HCT116 (cell line): ENCODE measurements at regions not wholly inside any gene's neighbourhood (a gene's known extent, or its start where the extent isn't known, plus 50 kb on each side); places are given as distances from the start of the nearest gene placed in this dataset.

ENCODE experiments used
- ATAC-seq: fragments of 200-7000 bp; cut with Tn5 transposase; 2 replicates; pipeline ENCODE4 v1.9.1; 2020; ENCODE audit warnings: mild to moderate bottlenecking, moderate library complexity
- BruUV-seq: library from RNA; stranded (reverse); fragments of 400-500 nt; replicated peaks from 2 replicates; lab custom pipeline; 2021; lab: Mats Ljungman, UMichigan
- CTCF ChIA-PET: fragments of 300-600 bp; sonication (Branson Sonifier 250); formaldehyde crosslinking; loops from one replicate; lab custom pipeline; 2021; ENCODE audit warnings: antibody characterized with exemption; lab: Charles Lee
- POLR2A ChIA-PET: fragments of 300-600, 350-600 bp; sonication (Branson Sonifier 250); formaldehyde crosslinking; loops from one replicate; lab custom pipeline; 2021; ENCODE audit warnings: antibody characterized with exemption; lab: Charles Lee
- RAD21 ChIA-PET, 2 experiments: fragments of 300-600 bp; sonication (Branson Sonifier 250); formaldehyde crosslinking; loops; one replicate each; lab custom pipeline; 2023; ENCODE audit warnings: low total read pairs in 2 of 2; ENCODE audit not compliant: uncharacterized antibody in 2 of 2, unreplicated experiment in 2 of 2, low non-redundant PET in 1 of 2; lab: Charles Lee
- DNase-seq: peaks from one replicate; pipeline ENCODE4 v3.0.0-alpha.2; 2010; ENCODE audit warnings: low read depth, low spot score
- H2AFZ ChIP-seq: fragments of 200-600 bp; shearing (Covaris generic), sonication (generic); 2 replicates; pipeline ENCODE4 v1.6.1; 2017; ENCODE audit warnings: low read depth, mixed run types, mixed read lengths, antibody characterized with exemption, low read length; ENCODE audit not compliant: poor library complexity, severe bottlenecking
- H3K27ac ChIP-seq: 2 replicates; pipeline ENCODE4 v1.5.1; 2012; ENCODE audit warnings: low read depth, low read length
- H3K27me3 ChIP-seq: fragments of 200-600 bp; sonication (generic); 2 replicates; pipeline ENCODE4 v1.6.1; 2016; ENCODE audit warnings: mixed run types, low read length, mixed read lengths; ENCODE audit not compliant: insufficient read depth
- H3K36me3 ChIP-seq, 2 experiments: fragments of 200-500 bp in 1 of 2; fragments of 200-600 bp in 1 of 2; sonication (Bioruptor generic) in 1 of 2; sonication (generic) in 1 of 2; 2 replicates each; pipeline versions ENCODE4 v1.5.1 to v1.6.1; 2014 to 2016; ENCODE audit warnings: low read length in 2 of 2, inconsistent platforms in 1 of 2, mixed read lengths in 1 of 2, mixed run types in 1 of 2; ENCODE audit not compliant: insufficient read depth in 2 of 2, control insufficient read depth in 1 of 2
- H3K4me1 ChIP-seq, 2 experiments: fragments of 200-600 bp in 1 of 2; sonication (generic) in 1 of 2; 2 replicates each; pipeline versions ENCODE4 v1.5.1 to v1.6.1; 2012 to 2017; ENCODE audit warnings: low read length in 2 of 2, inconsistent platforms in 1 of 2, mild to moderate bottlenecking in 1 of 2, mixed read lengths in 1 of 2, mixed run types in 1 of 2, moderate library complexity in 1 of 2; ENCODE audit not compliant: insufficient read depth in 2 of 2, control insufficient read depth in 1 of 2
- H3K4me2 ChIP-seq: fragments of 200-600 bp; sonication (generic); 2 replicates; pipeline ENCODE4 v1.6.1; 2017; ENCODE audit warnings: mixed run types, low read length, mixed read lengths
- H3K4me3 ChIP-seq, 2 experiments: fragments of 200-600 bp in 1 of 2; sonication (generic) in 1 of 2; replicated peaks in 1 of 2; 2 replicates each; pipeline ENCODE4 v1.5.1; 2011 to 2016; ENCODE audit warnings: low read length in 2 of 2, control low read depth in 1 of 2, low read depth in 1 of 2, mild to moderate bottlenecking in 1 of 2, mixed read lengths in 1 of 2, mixed run types in 1 of 2
- H3K79me2 ChIP-seq: fragments of 200-600 bp; sonication (generic); 2 replicates; pipeline ENCODE4 v1.6.1; 2017; ENCODE audit warnings: mild to moderate bottlenecking, mixed run types, low read length, moderate library complexity, mixed read lengths; ENCODE audit not compliant: insufficient read depth
- H3K9ac ChIP-seq: fragments of 200-600 bp; sonication (generic); 2 replicates; pipeline ENCODE4 v1.6.1; 2016; ENCODE audit warnings: low read length, mixed read lengths
- H3K9me2 ChIP-seq: fragments of 200-600 bp; sonication (generic), shearing (Covaris generic); 2 replicates; pipeline ENCODE4 v1.6.1; 2017; ENCODE audit warnings: mixed run types, mild to moderate bottlenecking, moderate library complexity; ENCODE audit not compliant: insufficient read depth
- H3K9me3 ChIP-seq, 2 experiments: fragments of 200-500 bp in 1 of 2; fragments of 200-600 bp in 1 of 2; sonication (Bioruptor generic) in 1 of 2; sonication (generic) in 1 of 2; 2 replicates each; pipeline ENCODE4 v1.6.1; 2014 to 2017; ENCODE audit warnings: low read length in 2 of 2, mixed read lengths in 2 of 2, inconsistent platforms in 1 of 2, low read depth in 1 of 2, mild to moderate bottlenecking in 1 of 2, mixed run types in 1 of 2, moderate library complexity in 1 of 2; ENCODE audit not compliant: control insufficient read depth in 1 of 2, insufficient read depth in 1 of 2
- H4K20me1 ChIP-seq: fragments of 200-600 bp; sonication (generic), shearing (Covaris generic); 2 replicates; pipeline ENCODE4 v1.6.1; 2017; ENCODE audit warnings: mixed run types, mild to moderate bottlenecking, moderate library complexity; ENCODE audit not compliant: insufficient read depth
- ATF3 ChIP-seq: IDR thresholded peaks from 2 replicates; pipeline ENCODE4 v1.6.1; 2012
- CTCF ChIP-seq, 3 experiments: fragments of 200-600 bp in 1 of 3; sonication (generic) in 1 of 3; IDR thresholded peaks in 2 of 3; conservative IDR thresholded peaks in 1 of 3; 2 replicates each; pipeline ENCODE4 v1.5.1; 2012 to 2017; ENCODE audit warnings: low read depth in 2 of 3, low read length in 2 of 3, antibody characterized with exemption in 1 of 3, borderline replicate concordance in 1 of 3, control low read depth in 1 of 3, mild to moderate bottlenecking in 1 of 3, mixed read lengths in 1 of 3, mixed run types in 1 of 3, moderate library complexity in 1 of 3; ENCODE audit not compliant: insufficient read depth in 1 of 3
- ELF1 ChIP-seq: IDR thresholded peaks from 2 replicates; pipeline ENCODE4 v1.6.1; 2012; ENCODE audit warnings: low read depth, borderline replicate concordance
- EZH2phosphoT487 ChIP-seq: fragments of 200-600 bp; IDR thresholded peaks from 2 replicates; pipeline ENCODE4 v1.6.1; 2018; ENCODE audit warnings: antibody characterized with exemption, borderline replicate concordance
- JUND ChIP-seq: IDR thresholded peaks from 2 replicates; pipeline ENCODE4 v1.6.1; 2012
- RAD21 ChIP-seq: IDR thresholded peaks from 2 replicates; pipeline ENCODE4 v1.6.1; 2012; ENCODE audit warnings: low read depth, mild to moderate bottlenecking
- REST ChIP-seq: IDR thresholded peaks from 2 replicates; pipeline ENCODE4 v1.6.1; 2012; ENCODE audit warnings: low read depth
- SIN3A ChIP-seq: IDR thresholded peaks from 2 replicates; pipeline ENCODE4 v1.6.1; 2012; ENCODE audit warnings: low read depth
- SRF ChIP-seq: IDR thresholded peaks from 2 replicates; pipeline ENCODE4 v1.6.1; 2012; ENCODE audit warnings: low read depth
- YY1 ChIP-seq: IDR thresholded peaks from 2 replicates; pipeline ENCODE4 v1.6.1; 2011; ENCODE audit warnings: low read length, low read depth, moderate library complexity, mild to moderate bottlenecking; ENCODE audit not compliant: insufficient replicate concordance; ENCODE audit errors: extremely low read depth
- ZBTB33 ChIP-seq: IDR thresholded peaks from 2 replicates; pipeline ENCODE4 v1.6.1; 2011; ENCODE audit warnings: mild to moderate bottlenecking, low read length, moderate library complexity; ENCODE audit not compliant: insufficient replicate concordance; ENCODE audit errors: extremely low read depth
- ZNF274 ChIP-seq: fragments of 200-500 bp; sonication (Bioruptor generic); IDR thresholded peaks from 2 replicates; pipeline ENCODE4 v1.6.1; 2014; ENCODE audit warnings: mild to moderate bottlenecking, low read depth, low read length, inconsistent platforms
- intact Hi-C: fragments of 100-400 bp; cut with micrococcal nuclease; formaldehyde crosslinking; loops from 2 replicates; pipeline ENCODE4 v1.10.0; 2022

GRCh38 chr2:237221443-237221842, 135.8 kb downstream of the COPS8 start:
- no peak overlapping the region for H3K4me3 ChIP-seq
- BruUV-seq, result no TSS peak
- no peaks in the 10 kb centered on the region for H3K36me3 ChIP-seq
- H2AFZ ChIP-seq, result no peak overlapping the region
- H3K27me3 ChIP-seq, result peaks cover 3% of the 10 kb centered on the region; the same call in 1 of the 2 replicates
- H3K9me3 ChIP-seq, result no peaks in the 10 kb centered on the region
- no peaks in the 10 kb centered on the region for H3K9me2 ChIP-seq
- POLR2A ChIA-PET, result no interaction called here
- TF ChIP-seq ATF3, result no peak
- no peak for TF ChIP-seq CTCF (IDR thresholded peaks at IDR 0.05 in 2 of 3, conservative IDR thresholded peaks at IDR 0.05 in 1 of 3; ENCODE audit: borderline replicate concordance in 1 of 3, insufficient read depth in 1 of 3, low read depth in 2 of 3, low read length in 2 of 3)
- no peak for TF ChIP-seq ZBTB33
- TF ChIP-seq RAD21, result no peak
- TF ChIP-seq SRF, result no peak
- TF ChIP-seq ZNF274, result no peak
- TF ChIP-seq YY1, result no peak
- no peak for TF ChIP-seq REST
- TF ChIP-seq JUND, result no peak
- no peak for TF ChIP-seq ELF1
- TF ChIP-seq SIN3A, result no peak
- TF ChIP-seq EZH2phosphoT487, result no peak
- H3K79me2 ChIP-seq, result no peaks in the 10 kb centered on the region
- no peaks in the 10 kb centered on the region for H4K20me1 ChIP-seq
- RAD21 ChIA-PET, result no interaction called here
- peaks cover 0 to 7% of the 10 kb centered on the region in 2 experiments; a peak in 1 of 4 replicates for H3K4me1 ChIP-seq
- CTCF ChIA-PET, result no interaction called here
- H3K27ac ChIP-seq, result no peak overlapping the region
- no peak overlapping the region for H3K9ac ChIP-seq
- ATAC-seq, result no peak
- no peak overlapping the region for H3K4me2 ChIP-seq
- intact Hi-C loops, result no loop called here
- DNase-seq, result no peak
